ENCODE measurements at regions not wholly inside any gene's neighbourhood (a gene's known extent, or its start where the extent isn't known, plus 50 kb on each side); places are given as distances from the start of the nearest gene placed in this dataset.
A peak's percentile ranks its signal among the peaks of the same experiment; 100 is the strongest.

DNA sequence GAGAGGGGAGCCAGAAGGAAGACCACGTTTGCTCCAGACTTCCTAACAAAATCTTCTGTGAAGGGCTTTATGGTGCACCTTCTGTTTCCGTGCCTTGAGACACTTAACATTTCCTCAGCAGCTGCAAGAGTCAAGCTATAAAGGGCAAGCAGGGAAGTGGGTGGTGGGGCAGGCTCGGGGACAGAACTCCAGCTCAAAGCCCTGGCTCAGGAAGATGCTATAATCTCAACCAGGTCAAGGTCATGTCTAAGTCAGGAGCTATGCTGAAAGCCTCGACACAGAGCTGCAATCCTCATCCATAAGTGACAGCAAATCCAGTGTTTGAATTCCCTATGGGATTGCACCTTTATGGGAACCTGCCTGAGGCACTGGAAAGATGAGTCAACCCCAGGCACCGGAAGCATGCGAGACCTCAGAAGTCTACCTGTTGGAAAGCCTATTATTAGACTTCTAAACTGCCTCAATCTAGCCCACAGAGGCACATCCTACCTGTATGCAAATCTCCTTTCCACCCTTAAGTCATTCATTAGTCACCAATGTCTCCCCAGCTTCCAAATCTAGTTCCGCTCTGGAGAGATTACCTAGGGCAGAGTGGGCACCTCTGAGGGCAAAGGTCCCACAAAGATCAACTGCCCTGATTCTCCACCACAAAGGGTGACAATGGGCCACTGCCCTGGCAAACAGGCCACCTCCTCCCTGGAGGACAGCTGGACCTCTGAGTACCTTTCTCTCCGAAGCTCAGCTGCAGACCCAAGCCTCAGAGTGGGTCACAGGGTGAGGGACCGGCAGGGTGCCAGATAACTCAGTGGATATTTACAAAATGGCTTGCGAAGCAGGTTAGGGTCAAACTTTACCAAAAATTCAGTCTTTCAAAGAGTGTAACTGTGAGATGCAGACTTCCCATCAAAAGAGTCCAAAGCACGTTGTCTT is 287.0 kb downstream of the CDC5L start:
- no peaks in the 10 kb centered on the region for H4K20me1 ChIP-seq (ENCODE audit: control insufficient read depth, extremely low read depth, insufficient read depth, low read length)
- peaks cover 45% of the 10 kb centered on the region for H3K4me1 ChIP-seq (ENCODE audit: control insufficient read depth, extremely low read depth, insufficient read depth, low read length)
- peak overlapping the region; percentile 57 for H3K4me2 ChIP-seq (ENCODE audit: control insufficient read depth, extremely low read depth, insufficient read depth, low read depth, low read length)
- no peaks in the 10 kb centered on the region for H3K36me3 ChIP-seq (ENCODE audit: control insufficient read depth in 2 of 2, extremely low read depth in 1 of 2, insufficient read depth in 2 of 2, low read length in 2 of 2)
- peak overlapping the region; percentile 90 for H3K27ac ChIP-seq (ENCODE audit: control insufficient read depth, insufficient read depth, low read length)
- peak; percentile 96 for DNase-seq (ENCODE audit: low read depth, low spot score)
- no peaks in the 10 kb centered on the region for H3K9me3 ChIP-seq (ENCODE audit: control insufficient read depth, low read depth, low read length)
- no peaks in the 10 kb centered on the region for H3K9me1 ChIP-seq (ENCODE audit: control insufficient read depth, extremely low read depth, insufficient read depth, low read length)
- peak; percentile 100 for FAIRE-seq
- dilution Hi-C loops (cut with MboI; ENCODE audit: extremely low pct_ligation_motif_present, low sequenced_read_pairs): no loop called here
- TF ChIP-seq CTCF (optimal IDR thresholded peaks at IDR 0.05 in 1 of 3, IDR thresholded peaks at IDR 0.05 in 1 of 3, conservative IDR thresholded peaks at IDR 0.05 in 1 of 3; ENCODE audit: extremely low read depth in 1 of 3, insufficient read depth in 2 of 3, low read length in 3 of 3) (peak in 1 of 3 experiments; percentile 0), EZH2 (IDR thresholded peaks at IDR 0.05; ENCODE audit: low read length) (no peak)
- H3K4me3 ChIP-seq (ENCODE audit: control insufficient read depth in 2 of 3, extremely low read depth in 1 of 3, insufficient read depth in 2 of 3, low read depth in 1 of 3, low read length in 3 of 3): no peak overlapping the region
- peak overlapping the region; percentile 46 for H3K9ac ChIP-seq (ENCODE audit: control insufficient read depth, extremely low read depth, insufficient read depth, low read length)
- no peak overlapping the region for H2AFZ ChIP-seq (ENCODE audit: control insufficient read depth, low read length)
- no peaks in the 10 kb centered on the region for H3K79me2 ChIP-seq (ENCODE audit: control insufficient read depth, insufficient read depth, low read length)
- no peaks in the 10 kb centered on the region for H3K27me3 ChIP-seq (ENCODE audit: control insufficient read depth, extremely low read depth, insufficient read depth, low read length)

GRCh38 chr6:44675449-44675848 is 287.9 kb downstream of the CDC5L start:
- no peak overlapping the region for H3K4me3 ChIP-seq (ENCODE audit: control insufficient read depth in 2 of 3, extremely low read depth in 1 of 3, insufficient read depth in 2 of 3, low read depth in 1 of 3, low read length in 3 of 3)
- H3K9me1 ChIP-seq (ENCODE audit: control insufficient read depth, extremely low read depth, insufficient read depth, low read length): no peaks in the 10 kb centered on the region
- H3K4me2 ChIP-seq (ENCODE audit: control insufficient read depth, extremely low read depth, insufficient read depth, low read depth, low read length): peak overlapping the region; percentile 57
- no peak overlapping the region for H2AFZ ChIP-seq (ENCODE audit: control insufficient read depth, low read length)
- H3K36me3 ChIP-seq (ENCODE audit: control insufficient read depth in 2 of 2, extremely low read depth in 1 of 2, insufficient read depth in 2 of 2, low read length in 2 of 2): no peaks in the 10 kb centered on the region
- no peaks in the 10 kb centered on the region for H3K9me3 ChIP-seq (ENCODE audit: control insufficient read depth, low read depth, low read length)
- H3K27ac ChIP-seq (ENCODE audit: control insufficient read depth, insufficient read depth, low read length): peak overlapping the region; percentile 90
- peaks cover 54% of the 10 kb centered on the region for H3K4me1 ChIP-seq (ENCODE audit: control insufficient read depth, extremely low read depth, insufficient read depth, low read length)
- TF ChIP-seq CTCF (optimal IDR thresholded peaks at IDR 0.05 in 1 of 3, IDR thresholded peaks at IDR 0.05 in 1 of 3, conservative IDR thresholded peaks at IDR 0.05 in 1 of 3; ENCODE audit: extremely low read depth in 1 of 3, insufficient read depth in 2 of 3, low read length in 3 of 3): no peak
- TF ChIP-seq EZH2 (IDR thresholded peaks at IDR 0.05; ENCODE audit: low read length): no peak
- no peaks in the 10 kb centered on the region for H3K79me2 ChIP-seq (ENCODE audit: control insufficient read depth, insufficient read depth, low read length)
- DNase-seq (ENCODE audit: low read depth, low spot score): no peak
- H4K20me1 ChIP-seq (ENCODE audit: control insufficient read depth, extremely low read depth, insufficient read depth, low read length): no peaks in the 10 kb centered on the region
- peak overlapping the region; percentile 46 for H3K9ac ChIP-seq (ENCODE audit: control insufficient read depth, extremely low read depth, insufficient read depth, low read length)
- FAIRE-seq: no peak
- H3K27me3 ChIP-seq (ENCODE audit: control insufficient read depth, extremely low read depth, insufficient read depth, low read length): no peaks in the 10 kb centered on the region
- dilution Hi-C loops (cut with MboI; ENCODE audit: extremely low pct_ligation_motif_present, low sequenced_read_pairs): no loop called here
